Endothelial cell (in vitro differentiated cells): ENCODE measurements at regions not wholly inside any gene's neighbourhood (a gene's known extent, or its start where the extent isn't known, plus 50 kb on each side); places are given as distances from the start of the nearest gene placed in this dataset.

Source experiments
- DNase-seq: peaks from one replicate; pipeline ENCODE4 v3.0.0; 2021; ENCODE audit warnings: low spot score
- H3K27ac Mint-ChIP-seq: one replicate; pipeline ENCODE4 v1.8.0; 2021; ENCODE audit warnings: mixed read lengths, inconsistent platforms; ENCODE audit not compliant: unreplicated experiment
- H3K27me3 Mint-ChIP-seq: one replicate; pipeline ENCODE4 v1.8.0; 2021; ENCODE audit warnings: mild to moderate bottlenecking, moderate library complexity, mixed read lengths, inconsistent platforms; ENCODE audit not compliant: unreplicated experiment
- H3K36me3 Mint-ChIP-seq: one replicate; pipeline ENCODE4 v1.8.0; 2021; ENCODE audit warnings: mild to moderate bottlenecking, low read depth, mixed read lengths, inconsistent platforms; ENCODE audit not compliant: unreplicated experiment
- H3K4me1 Mint-ChIP-seq: one replicate; pipeline ENCODE4 v1.8.0; 2021; ENCODE audit warnings: mild to moderate bottlenecking, mixed read lengths, inconsistent platforms; ENCODE audit not compliant: unreplicated experiment
- H3K4me3 Mint-ChIP-seq: one replicate; pipeline ENCODE4 v1.8.0; 2021; ENCODE audit warnings: mild to moderate bottlenecking, mixed read lengths, inconsistent platforms; ENCODE audit not compliant: unreplicated experiment
- H3K9me3 Mint-ChIP-seq: one replicate; pipeline ENCODE4 v1.8.0; 2021; ENCODE audit warnings: mixed read lengths, inconsistent platforms; ENCODE audit not compliant: unreplicated experiment
- CTCF ChIP-seq: fragments of 200-600 bp; sonication (generic); IDR thresholded peaks from one replicate; pipeline ENCODE4 v1.5.0; 2021; ENCODE audit warnings: antibody characterized with exemption; ENCODE audit not compliant: unreplicated experiment

- H3K9me3 Mint-ChIP-seq, result no peaks in the 10 kb centered on the region
- H3K27me3 Mint-ChIP-seq, result peaks cover 3% of the 10 kb centered on the region
- H3K27ac Mint-ChIP-seq, result no peak overlapping the region
- H3K4me3 Mint-ChIP-seq, result no peak overlapping the region
- H3K4me1 Mint-ChIP-seq, result peaks cover 5% of the 10 kb centered on the region
- no peak for DNase-seq
- H3K36me3 Mint-ChIP-seq, result no peaks in the 10 kb centered on the region
- TF ChIP-seq CTCF, result no peak
These were observed 417.2 kb downstream of the COG6 start for GRCh38 chr13:40072663-40073120.

GRCh38 chr13:40074338-40074737 is 418.9 kb downstream of the COG6 start:
- H3K4me3 Mint-ChIP-seq, result no peak overlapping the region
- H3K36me3 Mint-ChIP-seq, result no peaks in the 10 kb centered on the region
- H3K27me3 Mint-ChIP-seq, result peaks cover 3% of the 10 kb centered on the region
- no peaks in the 10 kb centered on the region for H3K9me3 Mint-ChIP-seq
- no peak overlapping the region for H3K27ac Mint-ChIP-seq
- peaks cover 1% of the 10 kb centered on the region for H3K4me1 Mint-ChIP-seq
- TF ChIP-seq CTCF, result no peak
- DNase-seq, result no peak

GRCh38 chr13:40075281-40075680 is 419.8 kb downstream of the COG6 start:
- no peak overlapping the region for H3K27ac Mint-ChIP-seq
- DNase-seq, result no peak
- H3K4me3 Mint-ChIP-seq, result no peak overlapping the region
- no peaks in the 10 kb centered on the region for H3K36me3 Mint-ChIP-seq
- H3K27me3 Mint-ChIP-seq, result peaks cover 3% of the 10 kb centered on the region
- no peak for TF ChIP-seq CTCF
- H3K4me1 Mint-ChIP-seq, result no peaks in the 10 kb centered on the region
- H3K9me3 Mint-ChIP-seq, result no peaks in the 10 kb centered on the region

- Mint-ChIP-seq H3K4me3 (no peak overlapping the region), H3K9me3 (no peaks in the 10 kb centered on the region), H3K27me3 (peaks cover 3% of the 10 kb centered on the region), H3K36me3 (no peaks in the 10 kb centered on the region), H3K27ac (no peak overlapping the region), H3K4me1 (no peaks in the 10 kb centered on the region)
- no peak for TF ChIP-seq CTCF
- DNase-seq, result no peak
These were observed 421.4 kb downstream of the COG6 start for GRCh38 chr13:40076765-40077362.

GRCh38 chr13:40077396-40078027 is 422.1 kb downstream of the COG6 start:
- Mint-ChIP-seq H3K4me1 (no peaks in the 10 kb centered on the region), H3K9me3 (no peaks in the 10 kb centered on the region), H3K36me3 (no peaks in the 10 kb centered on the region), H3K4me3 (no peak overlapping the region), H3K27ac (no peak overlapping the region), H3K27me3 (peaks cover 3% of the 10 kb centered on the region)
- DNase-seq, result no peak
- no peak for TF ChIP-seq CTCF
